OCI-LY3 (cell line): ENCODE measurements at regions not wholly inside any gene's neighbourhood (a gene's known extent, or its start where the extent isn't known, plus 50 kb on each side); places are given as distances from the start of the nearest gene placed in this dataset.

Experiments used
- H2AFZ ChIP-seq: fragments of 200-600, 300-600 bp; shearing (Covaris generic); 2 replicates; pipeline ENCODE4 v1.6.0; 2014; ENCODE audit warnings: antibody characterized with exemption, low read depth, low read length
- H3K27ac ChIP-seq: fragments of 200-600, 300-600 bp; sonication (generic); 2 replicates; pipeline ENCODE4 v1.5.1; 2014; ENCODE audit warnings: mild to moderate bottlenecking, low read length, moderate library complexity, mixed read lengths
- H3K27me3 ChIP-seq: fragments of 200-600, 300-600 bp; sonication (generic); 2 replicates; pipeline ENCODE4 v1.6.1; 2014; ENCODE audit warnings: low read depth, low read length, mixed read lengths
- H3K36me3 ChIP-seq: fragments of 200-600, 300-600 bp; sonication (generic); replicated peaks from 2 replicates; pipeline ENCODE3; 2014; ENCODE audit warnings: low read depth, low read length, mixed read lengths
- H3K4me1 ChIP-seq: fragments of 300-600, 200-600 bp; sonication (generic); 2 replicates; pipeline ENCODE4 v1.6.1; 2014; ENCODE audit warnings: low read length, mixed read lengths
- H3K4me2 ChIP-seq: fragments of 200-600, 300-600 bp; sonication (generic); 2 replicates; pipeline ENCODE4 v1.6.1; 2014; ENCODE audit warnings: low read length, mixed read lengths
- H3K4me3 ChIP-seq: fragments of 300-600, 200-600 bp; sonication (generic); 2 replicates; pipeline ENCODE4 v1.5.1; 2014; ENCODE audit warnings: antibody characterized with exemption, mild to moderate bottlenecking, low read length, moderate library complexity
- H3K79me2 ChIP-seq: fragments of 300-600, 200-600 bp; shearing (Covaris generic); 2 replicates; pipeline ENCODE4 v1.6.1; 2014; ENCODE audit warnings: mild to moderate bottlenecking, low read length, mixed read lengths
- H3K9ac ChIP-seq: fragments of 300-600, 200-600 bp; shearing (Covaris generic); 2 replicates; pipeline ENCODE4 v1.6.0; 2014; ENCODE audit warnings: mild to moderate bottlenecking, low read length, moderate library complexity
- H3K9me3 ChIP-seq: fragments of 200-600, 300-600 bp; shearing (Covaris generic); 2 replicates; pipeline ENCODE4 v1.6.1; 2014; ENCODE audit warnings: low read length, mixed read lengths; ENCODE audit not compliant: insufficient read depth
- H4K20me1 ChIP-seq: fragments of 200-600, 300-600 bp; sonication (generic); 2 replicates; pipeline ENCODE4 v1.6.1; 2016; ENCODE audit warnings: low read length, mixed read lengths; ENCODE audit not compliant: insufficient read depth
- EZH2phosphoT487 ChIP-seq: fragments of 200-600 bp; shearing (Covaris generic); IDR thresholded peaks from 2 replicates; pipeline ENCODE4 v1.6.1; 2018; ENCODE audit warnings: antibody characterized with exemption, mixed run types, low read depth
- TF ChIP-seq, protein P1 (sequence below): fragments of 200-600, 300-600 bp; sonication (generic); IDR thresholded peaks from 2 replicates; pipeline ENCODE4 v1.5.1; 2014; ENCODE audit warnings: antibody characterized with exemption, low read length, low read depth

DNA sequence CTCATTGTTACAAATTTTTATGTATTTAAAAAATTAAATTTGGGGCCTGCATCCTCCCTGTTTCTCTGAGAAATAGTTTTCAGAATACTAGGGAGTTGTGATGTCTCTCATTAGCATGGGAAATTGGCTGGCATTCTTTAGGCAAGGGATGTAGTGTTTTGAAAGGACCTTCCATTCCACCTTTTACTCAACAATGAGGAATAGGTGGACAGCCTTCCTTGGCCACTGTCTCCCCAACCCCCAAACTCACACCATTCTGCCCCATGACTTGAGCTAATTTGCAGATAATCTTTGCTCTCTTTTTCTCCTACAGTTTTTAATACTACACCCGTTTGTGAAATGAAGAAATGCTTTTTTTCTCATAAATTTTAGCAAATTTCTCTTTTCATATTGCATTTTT lies 244.6 kb upstream of the SPRY2 start:
- no peak overlapping the region for H3K4me3 ChIP-seq
- H3K27ac ChIP-seq, result no peak overlapping the region
- no peaks in the 10 kb centered on the region for H3K79me2 ChIP-seq
- no peak overlapping the region for H2AFZ ChIP-seq
- no peaks in the 10 kb centered on the region for H3K9me3 ChIP-seq
- no peaks in the 10 kb centered on the region for H3K36me3 ChIP-seq
- H3K9ac ChIP-seq, result no peak overlapping the region
- TF ChIP-seq, protein P1, sequence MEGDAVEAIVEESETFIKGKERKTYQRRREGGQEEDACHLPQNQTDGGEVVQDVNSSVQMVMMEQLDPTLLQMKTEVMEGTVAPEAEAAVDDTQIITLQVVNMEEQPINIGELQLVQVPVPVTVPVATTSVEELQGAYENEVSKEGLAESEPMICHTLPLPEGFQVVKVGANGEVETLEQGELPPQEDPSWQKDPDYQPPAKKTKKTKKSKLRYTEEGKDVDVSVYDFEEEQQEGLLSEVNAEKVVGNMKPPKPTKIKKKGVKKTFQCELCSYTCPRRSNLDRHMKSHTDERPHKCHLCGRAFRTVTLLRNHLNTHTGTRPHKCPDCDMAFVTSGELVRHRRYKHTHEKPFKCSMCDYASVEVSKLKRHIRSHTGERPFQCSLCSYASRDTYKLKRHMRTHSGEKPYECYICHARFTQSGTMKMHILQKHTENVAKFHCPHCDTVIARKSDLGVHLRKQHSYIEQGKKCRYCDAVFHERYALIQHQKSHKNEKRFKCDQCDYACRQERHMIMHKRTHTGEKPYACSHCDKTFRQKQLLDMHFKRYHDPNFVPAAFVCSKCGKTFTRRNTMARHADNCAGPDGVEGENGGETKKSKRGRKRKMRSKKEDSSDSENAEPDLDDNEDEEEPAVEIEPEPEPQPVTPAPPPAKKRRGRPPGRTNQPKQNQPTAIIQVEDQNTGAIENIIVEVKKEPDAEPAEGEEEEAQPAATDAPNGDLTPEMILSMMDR, result no peak
- no peak for TF ChIP-seq EZH2phosphoT487
- peaks cover 21% of the 10 kb centered on the region for H3K4me1 ChIP-seq
- no peak overlapping the region for H3K4me2 ChIP-seq
- no peaks in the 10 kb centered on the region for H3K27me3 ChIP-seq
- H4K20me1 ChIP-seq, result no peaks in the 10 kb centered on the region

DNA sequence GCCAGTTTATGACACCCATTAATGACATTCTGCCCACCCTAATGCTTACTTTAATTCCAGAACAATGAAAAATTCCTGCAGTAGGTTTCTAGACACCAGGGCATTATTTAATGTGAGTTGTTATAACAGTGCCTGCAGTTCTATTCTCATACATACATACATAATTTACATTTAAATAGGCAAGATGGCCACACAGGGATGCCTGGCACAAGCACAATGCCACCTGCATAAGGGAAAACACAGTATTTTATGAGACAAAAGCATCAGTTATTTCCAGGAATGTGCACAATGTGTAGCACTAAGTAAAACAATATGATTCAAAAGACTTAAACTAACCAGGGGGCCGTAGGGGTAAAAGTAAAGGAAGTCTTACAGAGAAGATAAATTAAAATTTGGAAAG lies 243.9 kb upstream of the SPRY2 start:
- Histone ChIP-seq H2AFZ (no peak overlapping the region), H3K27ac (no peak overlapping the region), H3K4me2 (no peak overlapping the region), H3K36me3 (no peaks in the 10 kb centered on the region), H3K9me3 (no peaks in the 10 kb centered on the region), H3K9ac (no peak overlapping the region), H3K4me3 (no peak overlapping the region), H4K20me1 (no peaks in the 10 kb centered on the region), H3K79me2 (no peaks in the 10 kb centered on the region), H3K27me3 (no peaks in the 10 kb centered on the region), H3K4me1 (peaks cover 14% of the 10 kb centered on the region)
- TF ChIP-seq, protein P1, result no peak
- TF ChIP-seq EZH2phosphoT487, result no peak

DNA sequence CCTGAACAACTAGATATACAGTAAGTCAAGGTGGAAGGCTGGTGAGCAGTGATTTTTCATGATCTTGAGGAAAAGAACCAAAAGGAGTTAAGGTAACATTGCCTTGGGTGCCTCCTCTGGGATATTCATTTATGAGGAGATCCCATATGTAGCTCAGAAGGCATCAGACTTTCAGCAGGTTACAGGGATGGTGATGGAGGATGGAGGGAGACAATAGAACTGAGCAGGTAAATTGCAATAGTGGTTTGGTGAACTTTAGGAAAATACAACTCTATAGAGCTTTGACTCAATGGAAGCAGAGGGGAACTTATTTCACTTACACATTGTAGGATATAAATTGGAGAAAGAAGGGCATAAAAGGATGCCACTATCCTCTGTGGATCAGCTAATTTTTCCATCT lies 243.4 kb upstream of the SPRY2 start:
- Histone ChIP-seq H3K79me2 (no peaks in the 10 kb centered on the region), H3K9ac (no peak overlapping the region), H4K20me1 (no peaks in the 10 kb centered on the region), H3K9me3 (no peaks in the 10 kb centered on the region), H3K4me1 (peaks cover 9% of the 10 kb centered on the region), H3K36me3 (no peaks in the 10 kb centered on the region), H3K4me3 (no peak overlapping the region), H3K4me2 (no peak overlapping the region), H3K27me3 (no peaks in the 10 kb centered on the region), H2AFZ (no peak overlapping the region), H3K27ac (no peak overlapping the region)
- TF ChIP-seq, protein P1, result no peak
- TF ChIP-seq EZH2phosphoT487, result no peak

DNA sequence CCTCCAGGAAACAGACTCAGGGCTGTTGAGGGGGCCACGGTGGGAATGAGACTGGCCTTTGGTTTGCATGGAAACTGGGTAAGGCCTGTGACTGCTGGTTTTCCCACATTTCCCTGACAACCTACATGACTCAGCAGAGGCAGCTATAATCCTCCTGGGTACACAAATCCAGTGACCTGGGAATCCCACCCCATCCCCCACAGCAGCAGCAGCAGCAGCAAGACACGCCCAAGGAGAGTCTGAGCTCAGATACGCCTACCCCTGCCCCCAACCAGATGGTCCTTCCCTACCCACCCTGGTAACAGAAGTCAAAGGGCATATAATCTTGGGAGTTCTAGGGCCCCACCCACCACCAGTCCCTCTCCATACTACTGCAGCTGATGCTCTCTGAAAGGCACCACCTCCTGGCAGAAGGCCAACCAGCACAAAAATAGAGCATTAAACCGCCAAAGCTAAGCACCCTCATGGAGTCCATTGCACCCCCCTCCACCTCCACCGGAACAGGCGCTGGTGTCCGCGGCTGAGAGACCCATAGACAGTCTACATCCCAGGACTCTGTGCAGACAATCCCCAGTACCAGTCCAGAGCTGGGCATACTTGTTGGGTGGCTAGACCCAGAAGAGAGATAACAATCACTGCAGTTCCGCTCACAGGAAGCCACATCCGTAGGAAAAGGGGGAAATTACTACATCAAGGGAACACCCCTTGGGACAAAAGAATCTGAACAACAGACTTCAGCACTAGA lies 237.2 kb upstream of the SPRY2 start:
- Histone ChIP-seq H3K36me3 (no peaks in the 10 kb centered on the region), H3K4me1 (no peaks in the 10 kb centered on the region), H3K27me3 (no peaks in the 10 kb centered on the region), H3K9ac (no peak overlapping the region), H3K4me3 (no peak overlapping the region), H4K20me1 (no peaks in the 10 kb centered on the region), H3K79me2 (no peaks in the 10 kb centered on the region), H3K4me2 (no peak overlapping the region), H3K27ac (no peak overlapping the region), H3K9me3 (no peaks in the 10 kb centered on the region), H2AFZ (no peak overlapping the region)
- TF ChIP-seq EZH2phosphoT487, result no peak
- TF ChIP-seq, protein P1, result no peak
